Astrocyte (in vitro differentiated cells and primary cell): ENCODE measurements at regions not wholly inside any gene's neighbourhood (a gene's known extent, or its start where the extent isn't known, plus 50 kb on each side); places are given as distances from the start of the nearest gene placed in this dataset.

Experiments used
- EZH2 ChIP-seq: IDR thresholded peaks from 2 replicates; pipeline ENCODE4 v1.6.1; 2012; ENCODE audit warnings: mild to moderate bottlenecking, low read length, inconsistent platforms; ENCODE audit not compliant: insufficient read depth
- TF ChIP-seq, protein P1 (sequence below): IDR thresholded peaks from 2 replicates; pipeline ENCODE4 v1.5.1; 2011; ENCODE audit warnings: low read depth, mild to moderate bottlenecking, inconsistent platforms, low read length, moderate library complexity; ENCODE audit not compliant: insufficient read depth

GRCh38 chrX:145410622-145411021, 163.3 kb downstream of the SPANXN1 start:
- TF ChIP-seq, protein P1, sequence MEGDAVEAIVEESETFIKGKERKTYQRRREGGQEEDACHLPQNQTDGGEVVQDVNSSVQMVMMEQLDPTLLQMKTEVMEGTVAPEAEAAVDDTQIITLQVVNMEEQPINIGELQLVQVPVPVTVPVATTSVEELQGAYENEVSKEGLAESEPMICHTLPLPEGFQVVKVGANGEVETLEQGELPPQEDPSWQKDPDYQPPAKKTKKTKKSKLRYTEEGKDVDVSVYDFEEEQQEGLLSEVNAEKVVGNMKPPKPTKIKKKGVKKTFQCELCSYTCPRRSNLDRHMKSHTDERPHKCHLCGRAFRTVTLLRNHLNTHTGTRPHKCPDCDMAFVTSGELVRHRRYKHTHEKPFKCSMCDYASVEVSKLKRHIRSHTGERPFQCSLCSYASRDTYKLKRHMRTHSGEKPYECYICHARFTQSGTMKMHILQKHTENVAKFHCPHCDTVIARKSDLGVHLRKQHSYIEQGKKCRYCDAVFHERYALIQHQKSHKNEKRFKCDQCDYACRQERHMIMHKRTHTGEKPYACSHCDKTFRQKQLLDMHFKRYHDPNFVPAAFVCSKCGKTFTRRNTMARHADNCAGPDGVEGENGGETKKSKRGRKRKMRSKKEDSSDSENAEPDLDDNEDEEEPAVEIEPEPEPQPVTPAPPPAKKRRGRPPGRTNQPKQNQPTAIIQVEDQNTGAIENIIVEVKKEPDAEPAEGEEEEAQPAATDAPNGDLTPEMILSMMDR, result no peak
- no peak for TF ChIP-seq EZH2
